ENCODE measurements at regions not wholly inside any gene's neighbourhood (a gene's known extent, or its start where the extent isn't known, plus 50 kb on each side); places are given as distances from the start of the nearest gene placed in this dataset.

DNA sequence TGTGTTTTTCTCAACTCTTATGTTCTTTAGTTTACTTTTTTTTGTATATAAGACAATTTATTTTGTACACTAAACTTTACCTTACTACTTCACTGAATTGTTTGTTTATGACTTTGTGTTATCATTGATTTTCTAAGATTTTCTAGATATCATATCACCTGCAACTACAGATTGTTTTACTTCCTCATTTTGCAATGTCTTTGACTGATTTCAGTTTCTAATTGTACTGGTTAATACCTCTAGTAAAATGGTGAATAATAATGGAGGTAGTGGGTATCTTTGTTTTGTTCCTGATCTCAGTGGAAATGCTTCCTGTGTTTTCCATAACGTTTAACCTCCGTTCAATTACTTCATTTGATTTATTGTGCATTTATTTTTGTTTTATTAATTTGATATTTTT, 490.2 kb downstream of the TLL1 start:
- no peak for DNase-seq (ENCODE audit: low read depth in 1 of 2, low spot score in 1 of 2)
- no peak overlapping the region for H3K4me3 ChIP-seq (replicated peaks; ENCODE audit: insufficient read depth, low read length)
- no peak overlapping the region for H3K27ac ChIP-seq (replicated peaks)
- no peaks in the 10 kb centered on the region for H3K27me3 ChIP-seq (ENCODE audit: insufficient read depth, poor library complexity, severe bottlenecking)
- TF ChIP-seq SPI1 (IDR thresholded peaks at IDR 0.05; ENCODE audit: borderline replicate concordance, low read depth) (no peak), POLR2AphosphoS5 (IDR thresholded peaks at IDR 0.05; ENCODE audit: low read depth) (no peak), CTCF (IDR thresholded peaks at IDR 0.05; ENCODE audit: insufficient read depth, low read length) (no peak), GABPA (IDR thresholded peaks at IDR 0.05; ENCODE audit: low read depth) (no peak)
- TF ChIP-seq, protein P1, sequence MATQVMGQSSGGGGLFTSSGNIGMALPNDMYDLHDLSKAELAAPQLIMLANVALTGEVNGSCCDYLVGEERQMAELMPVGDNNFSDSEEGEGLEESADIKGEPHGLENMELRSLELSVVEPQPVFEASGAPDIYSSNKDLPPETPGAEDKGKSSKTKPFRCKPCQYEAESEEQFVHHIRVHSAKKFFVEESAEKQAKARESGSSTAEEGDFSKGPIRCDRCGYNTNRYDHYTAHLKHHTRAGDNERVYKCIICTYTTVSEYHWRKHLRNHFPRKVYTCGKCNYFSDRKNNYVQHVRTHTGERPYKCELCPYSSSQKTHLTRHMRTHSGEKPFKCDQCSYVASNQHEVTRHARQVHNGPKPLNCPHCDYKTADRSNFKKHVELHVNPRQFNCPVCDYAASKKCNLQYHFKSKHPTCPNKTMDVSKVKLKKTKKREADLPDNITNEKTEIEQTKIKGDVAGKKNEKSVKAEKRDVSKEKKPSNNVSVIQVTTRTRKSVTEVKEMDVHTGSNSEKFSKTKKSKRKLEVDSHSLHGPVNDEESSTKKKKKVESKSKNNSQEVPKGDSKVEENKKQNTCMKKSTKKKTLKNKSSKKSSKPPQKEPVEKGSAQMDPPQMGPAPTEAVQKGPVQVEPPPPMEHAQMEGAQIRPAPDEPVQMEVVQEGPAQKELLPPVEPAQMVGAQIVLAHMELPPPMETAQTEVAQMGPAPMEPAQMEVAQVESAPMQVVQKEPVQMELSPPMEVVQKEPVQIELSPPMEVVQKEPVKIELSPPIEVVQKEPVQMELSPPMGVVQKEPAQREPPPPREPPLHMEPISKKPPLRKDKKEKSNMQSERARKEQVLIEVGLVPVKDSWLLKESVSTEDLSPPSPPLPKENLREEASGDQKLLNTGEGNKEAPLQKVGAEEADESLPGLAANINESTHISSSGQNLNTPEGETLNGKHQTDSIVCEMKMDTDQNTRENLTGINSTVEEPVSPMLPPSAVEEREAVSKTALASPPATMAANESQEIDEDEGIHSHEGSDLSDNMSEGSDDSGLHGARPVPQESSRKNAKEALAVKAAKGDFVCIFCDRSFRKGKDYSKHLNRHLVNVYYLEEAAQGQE (IDR thresholded peaks at IDR 0.05; ENCODE audit: insufficient replicate concordance, low read depth), result no peak

DNA sequence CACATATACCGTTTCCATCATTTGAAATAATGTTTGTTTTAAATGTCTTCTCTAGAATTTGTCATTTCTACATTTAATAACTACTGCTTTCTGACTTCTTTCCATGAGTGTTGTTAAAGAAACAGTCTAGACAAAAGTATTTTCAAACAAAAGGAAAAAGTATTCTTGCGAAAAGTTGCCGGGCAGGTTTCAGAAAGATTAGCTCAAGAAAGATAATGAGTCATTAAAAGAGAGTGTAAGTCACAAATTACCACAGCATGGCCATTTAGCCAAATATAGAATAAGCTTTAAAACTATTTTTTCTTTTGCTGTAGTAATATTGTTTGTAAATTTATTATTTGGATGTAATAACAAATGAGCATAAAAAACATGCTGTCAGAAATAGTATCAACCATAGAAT, 493.0 kb downstream of the TLL1 start:
- Histone ChIP-seq H3K4me3 (replicated peaks; ENCODE audit: insufficient read depth, low read length) (no peak overlapping the region), H3K27ac (replicated peaks) (no peak overlapping the region), H3K27me3 (ENCODE audit: insufficient read depth, poor library complexity, severe bottlenecking) (no peaks in the 10 kb centered on the region)
- TF ChIP-seq CTCF (IDR thresholded peaks at IDR 0.05; ENCODE audit: insufficient read depth, low read length), result no peak
- TF ChIP-seq SPI1 (IDR thresholded peaks at IDR 0.05; ENCODE audit: borderline replicate concordance, low read depth), result no peak
- TF ChIP-seq, protein P1 (IDR thresholded peaks at IDR 0.05; ENCODE audit: insufficient replicate concordance, low read depth), result no peak
- no peak for TF ChIP-seq GABPA (IDR thresholded peaks at IDR 0.05; ENCODE audit: low read depth)
- no peak for TF ChIP-seq POLR2AphosphoS5 (IDR thresholded peaks at IDR 0.05; ENCODE audit: low read depth)
- no peak for DNase-seq (ENCODE audit: low read depth in 1 of 2, low spot score in 1 of 2)

GRCh38 chr4:166377578-166377977, 504.5 kb downstream of the TLL1 start:
- H3K4me3 ChIP-seq (replicated peaks; ENCODE audit: insufficient read depth, low read length), result no peak overlapping the region
- no peak for TF ChIP-seq SPI1 (IDR thresholded peaks at IDR 0.05; ENCODE audit: borderline replicate concordance, low read depth)
- H3K27me3 ChIP-seq (ENCODE audit: insufficient read depth, poor library complexity, severe bottlenecking), result no peaks in the 10 kb centered on the region
- no peak overlapping the region for H3K27ac ChIP-seq (replicated peaks)
- DNase-seq (ENCODE audit: low read depth in 1 of 2, low spot score in 1 of 2), result no peak

DNA sequence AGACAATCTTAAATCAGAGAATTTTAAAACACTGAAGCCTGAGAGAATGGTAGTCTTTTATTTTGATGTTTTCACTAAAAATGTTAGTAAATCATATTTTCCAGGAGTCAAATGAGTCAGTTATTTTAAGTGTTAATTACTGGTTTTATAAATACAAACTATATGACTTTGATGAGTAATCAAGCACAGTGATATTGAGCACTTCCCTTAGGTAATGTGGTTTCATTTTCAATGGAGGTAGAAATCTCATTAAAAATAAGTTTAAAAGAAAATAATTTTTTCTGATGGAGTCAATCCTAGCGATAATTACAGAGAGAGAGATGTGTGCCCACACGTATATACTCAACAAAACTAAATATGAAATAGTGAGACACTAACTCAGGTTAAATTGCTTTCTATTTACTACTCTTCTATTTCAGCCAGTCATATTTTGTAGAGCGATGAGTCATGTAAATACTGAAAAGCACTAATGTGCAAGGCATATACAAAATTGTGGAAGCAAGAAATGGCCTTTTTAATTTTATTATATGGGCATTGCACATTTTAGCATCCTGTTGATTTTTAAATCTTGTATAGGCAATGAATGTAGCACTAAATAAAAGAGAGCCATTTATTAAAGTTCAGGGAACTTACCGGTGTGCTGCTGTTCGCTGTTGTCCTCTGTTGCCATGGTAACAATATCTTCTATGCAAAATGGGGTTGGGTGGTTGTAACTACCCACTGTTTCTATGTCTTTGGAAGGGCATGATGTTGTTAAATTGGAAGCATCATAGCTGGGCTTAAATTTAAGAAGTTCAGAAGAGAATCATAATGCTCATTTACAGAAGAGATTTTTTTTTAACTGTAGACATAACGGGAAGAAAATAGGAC, 513.7 kb downstream of the TLL1 start:
- Histone ChIP-seq H3K4me3 (replicated peaks; ENCODE audit: insufficient read depth, low read length) (no peak overlapping the region), H3K27me3 (ENCODE audit: insufficient read depth, poor library complexity, severe bottlenecking) (no peaks in the 10 kb centered on the region), H3K27ac (replicated peaks) (no peak overlapping the region)
- no peak for DNase-seq (ENCODE audit: low read depth in 1 of 2, low spot score in 1 of 2)
- TF ChIP-seq CTCF (IDR thresholded peaks at IDR 0.05; ENCODE audit: insufficient read depth, low read length), result no peak
- no peak for TF ChIP-seq SPI1 (IDR thresholded peaks at IDR 0.05; ENCODE audit: borderline replicate concordance, low read depth)
- TF ChIP-seq POLR2AphosphoS5 (IDR thresholded peaks at IDR 0.05; ENCODE audit: low read depth), result no peak
- TF ChIP-seq, protein P1 (IDR thresholded peaks at IDR 0.05; ENCODE audit: insufficient replicate concordance, low read depth), result no peak
- TF ChIP-seq GABPA (IDR thresholded peaks at IDR 0.05; ENCODE audit: low read depth), result no peak

Measured in HL-60 (cell line).